ENCODE measurements at regions not wholly inside any gene's neighbourhood (a gene's known extent, or its start where the extent isn't known, plus 50 kb on each side); places are given as distances from the start of the nearest gene placed in this dataset.

GRCh38 chr7:116331020-116331419 lies 120.7 kb downstream of the TES start:
- ChIA-PET RAD21 (ENCODE audit: low non-redundant PET in 1 of 2, low total read pairs in 2 of 2, uncharacterized antibody in 2 of 2, unreplicated experiment in 2 of 2) (no interaction called here), POLR2A (no interaction called here), CTCF (no interaction called here)
- no TSS peak for BruUV-seq (replicated peaks)
- no peaks in the 10 kb centered on the region for H3K79me2 ChIP-seq (ENCODE audit: insufficient read depth, low read length)
- H3K36me3 ChIP-seq (ENCODE audit: control insufficient read depth in 1 of 2, insufficient read depth in 2 of 2, low read length in 2 of 2), result no peaks in the 10 kb centered on the region
- H3K9me3 ChIP-seq (ENCODE audit: control insufficient read depth in 1 of 2, insufficient read depth in 1 of 2, low read depth in 1 of 2, low read length in 2 of 2), result no peaks in the 10 kb centered on the region
- no peaks in the 10 kb centered on the region for H3K27me3 ChIP-seq (ENCODE audit: insufficient read depth, low read length)
- no peak overlapping the region for H3K9ac ChIP-seq (ENCODE audit: low read length)
- H3K9me2 ChIP-seq (ENCODE audit: insufficient read depth), result no peaks in the 10 kb centered on the region
- peaks cover 0 to 23% of the 10 kb centered on the region in 2 experiments; a peak in 2 of 4 replicates for H3K4me1 ChIP-seq (ENCODE audit: control insufficient read depth in 1 of 2, insufficient read depth in 2 of 2, low read length in 2 of 2)
- H2AFZ ChIP-seq (ENCODE audit: low read depth, low read length, poor library complexity, severe bottlenecking), result no peak overlapping the region
- no peaks in the 10 kb centered on the region for H4K20me1 ChIP-seq (ENCODE audit: insufficient read depth)
- H3K4me2 ChIP-seq (ENCODE audit: low read length), result no peak overlapping the region
- no peak for ATAC-seq
- no peak overlapping the region for H3K4me3 ChIP-seq (replicated peaks in 1 of 2; ENCODE audit: low read depth in 1 of 2, low read length in 2 of 2)
- intact Hi-C loops (cut with micrococcal nuclease), result no loop called here
- no peak overlapping the region for H3K27ac ChIP-seq (ENCODE audit: low read depth, low read length)
- DNase-seq (ENCODE audit: low read depth, low spot score), result no peak
- TF ChIP-seq ZBTB33 (IDR thresholded peaks at IDR 0.05; ENCODE audit: extremely low read depth, insufficient replicate concordance, low read length), result no peak
- TF ChIP-seq REST (IDR thresholded peaks at IDR 0.05; ENCODE audit: low read depth), result no peak
- no peak for TF ChIP-seq SIN3A (IDR thresholded peaks at IDR 0.05; ENCODE audit: low read depth)
- no peak for TF ChIP-seq SRF (IDR thresholded peaks at IDR 0.05; ENCODE audit: low read depth)
- no peak for TF ChIP-seq JUND (IDR thresholded peaks at IDR 0.05)
- no peak for TF ChIP-seq CEBPB (IDR thresholded peaks at IDR 0.05; ENCODE audit: low read depth)
- no peak for TF ChIP-seq CBX3 (IDR thresholded peaks at IDR 0.05; ENCODE audit: low read depth)
- TF ChIP-seq SP1 (IDR thresholded peaks at IDR 0.05; ENCODE audit: low read depth), result no peak
- no peak for TF ChIP-seq MAX (IDR thresholded peaks at IDR 0.05)
- no peak for TF ChIP-seq ATF3 (IDR thresholded peaks at IDR 0.05)
- no peak for TF ChIP-seq FOSL1 (IDR thresholded peaks at IDR 0.05; ENCODE audit: low read depth)
- no peak for TF ChIP-seq ZNF274 (IDR thresholded peaks at IDR 0.05; ENCODE audit: low read depth, low read length)

Measured in HCT116 (cell line).